ENCODE measurements at regions not wholly inside any gene's neighbourhood (a gene's known extent, or its start where the extent isn't known, plus 50 kb on each side); places are given as distances from the start of the nearest gene placed in this dataset.
A peak's percentile ranks its signal among the peaks of the same experiment; 100 is the strongest.
"Not testable (repeated sequence)": the region's sequence is repeated elsewhere in the genome, so short reads cannot be mapped to it uniquely, and the experiment has no call there.

GRCh38 chr6:154622618-154623336 is 110.4 kb upstream of the SCAF8 start:
- intact Hi-C loops (cut with DNase I): no loop called here
- DNase-seq (no peak), ATAC-seq (no peak)

- intact Hi-C loops (cut with DNase I): no loop called here
- no peak for ATAC-seq
- no peak for DNase-seq
These were observed 109.8 kb upstream of the SCAF8 start for GRCh38 chr6:154623391-154623790.

DNA sequence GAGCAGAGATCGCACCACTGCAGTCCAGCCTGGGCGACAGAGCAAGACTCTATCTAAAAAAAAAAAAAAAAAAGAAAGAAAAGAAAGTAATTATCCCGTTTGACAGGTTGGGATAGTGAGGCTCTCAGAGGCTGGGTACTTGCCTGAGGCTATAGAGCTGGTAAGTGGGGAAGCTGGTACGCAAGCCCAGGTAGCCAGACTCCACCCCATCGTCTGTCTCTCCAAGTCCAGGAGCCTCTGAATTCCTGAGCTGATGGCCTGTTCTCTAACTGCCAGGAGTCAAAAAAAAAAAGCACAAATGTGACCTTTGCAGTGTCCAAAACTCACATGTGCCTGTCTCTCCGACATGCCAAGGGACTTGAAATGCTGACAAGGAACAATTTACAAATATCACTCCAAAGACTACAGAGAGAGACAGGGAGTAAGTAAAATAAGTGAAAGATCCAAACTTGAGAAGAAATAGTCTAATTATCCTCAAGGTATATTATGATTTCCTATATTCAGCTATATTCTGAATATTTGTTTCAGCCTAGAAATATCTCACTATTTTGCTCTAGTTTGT is 109.1 kb upstream of the SCAF8 start:
- DNase-seq (no peak), ATAC-seq (no peak)
- intact Hi-C loops (cut with DNase I): no loop called here

GRCh38 chr6:154624727-154625126 is 108.5 kb upstream of the SCAF8 start:
- ATAC-seq; intact Hi-C loops (cut with DNase I); DNase-seq: not testable (repeated sequence)

DNA sequence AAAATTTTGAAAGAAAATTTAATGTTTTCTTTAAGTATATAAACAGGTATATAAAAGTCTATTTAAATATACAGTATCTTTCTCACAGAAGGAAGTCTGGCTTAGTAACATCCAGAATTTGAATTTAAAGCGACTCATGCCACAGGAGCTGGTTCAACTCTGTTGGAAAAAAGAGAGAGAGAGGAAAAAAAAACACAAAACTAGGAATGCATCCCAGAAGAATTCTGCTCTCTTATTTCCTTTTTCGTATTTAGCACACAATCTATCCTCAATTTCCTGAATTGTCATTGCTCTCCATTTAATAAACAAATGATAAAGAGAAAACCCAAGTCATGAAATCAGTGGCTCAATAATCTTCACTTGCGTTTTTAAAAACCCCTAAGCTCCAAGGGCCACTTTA is 107.5 kb upstream of the SCAF8 start:
- DNase-seq (no peak), ATAC-seq (no peak)
- intact Hi-C loops (cut with DNase I): no loop called here

- intact Hi-C loops (cut with DNase I): no loop called here
- ATAC-seq: no peak
These were observed 104.1 kb upstream of the SCAF8 start for GRCh38 chr6:154629127-154629526.

GRCh38 chr6:154632119-154632518 is 101.1 kb upstream of the SCAF8 start:
- DNase-seq (no peak), ATAC-seq (no peak)
- intact Hi-C loops (cut with DNase I): no loop called here

More at GRCh38 chr6:154629127-154629526, 104.1 kb upstream of the SCAF8 start:
- no peak for DNase-seq

- no peak for DNase-seq
- intact Hi-C loops (cut with DNase I): no loop called here
- ATAC-seq: no peak
These were observed 95.8 kb upstream of the SCAF8 start for GRCh38 chr6:154637392-154637791.

DNA sequence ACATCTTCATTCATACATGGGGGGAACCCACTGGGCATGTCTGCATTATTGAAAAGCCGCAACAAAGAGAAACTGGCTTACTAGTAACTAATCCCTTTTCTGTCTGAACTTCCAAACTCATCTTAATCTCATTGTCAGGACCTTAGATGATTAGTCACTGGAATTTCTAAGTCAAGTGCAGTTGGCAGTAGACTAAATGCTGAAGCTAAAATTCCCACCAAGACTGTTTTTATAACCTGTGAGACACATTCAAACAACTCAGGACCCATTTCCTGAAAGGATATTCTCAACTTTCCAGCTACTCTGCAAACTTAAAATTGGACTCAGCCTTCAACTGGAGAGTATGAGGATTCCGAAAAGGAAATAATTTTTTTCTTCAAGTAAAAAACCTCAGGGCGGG is 94.8 kb upstream of the SCAF8 start:
- DNase-seq: no peak
- intact Hi-C loops (cut with DNase I): no loop called here
- ATAC-seq: peak in 1 of 2 donors; percentile 57

GRCh38 chr6:154639196-154639595 is 94.0 kb upstream of the SCAF8 start:
- DNase-seq; intact Hi-C loops (cut with DNase I); ATAC-seq: not testable (repeated sequence)

- ATAC-seq (no peak), DNase-seq (no peak)
- intact Hi-C loops (cut with DNase I): no loop called here
These were observed 84.9 kb upstream of the SCAF8 start for GRCh38 chr6:154648188-154648887.

DNA sequence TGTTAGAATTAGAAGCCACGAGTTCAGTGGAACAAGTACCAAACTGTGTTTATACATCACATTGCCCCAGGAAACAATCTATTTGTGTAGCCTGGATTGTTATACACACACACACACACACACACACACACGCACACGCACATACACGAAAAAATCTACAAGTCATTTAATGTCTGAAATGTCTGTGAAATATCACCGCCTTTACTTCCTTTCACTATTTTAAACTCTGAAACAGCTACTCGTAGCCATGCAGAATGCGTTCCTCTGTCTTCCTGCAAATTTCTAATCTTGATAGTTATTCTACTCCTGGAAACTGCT is 84.4 kb upstream of the SCAF8 start:
- DNase-seq: no peak
- no peak for ATAC-seq
- intact Hi-C loops (cut with DNase I): no loop called here

GRCh38 chr6:154649721-154650120 is 83.5 kb upstream of the SCAF8 start:
- DNase-seq: no peak
- intact Hi-C loops (cut with DNase I): loop anchor here in 1 of 2 donors (10.0 kb wide), 1 partner anchor 785 kb away; no protein-coding TSS in a partner anchor
- peak in 1 of 2 donors; percentile 23 for ATAC-seq

GRCh38 chr6:154650351-154650750 is 82.9 kb upstream of the SCAF8 start:
- intact Hi-C loops (cut with DNase I): loop anchor here in 1 of 2 donors (10.0 kb wide), 1 partner anchor 784 kb away; no protein-coding TSS in a partner anchor
- DNase-seq (no peak), ATAC-seq (peak in 1 of 2 donors; percentile 9)

DNA sequence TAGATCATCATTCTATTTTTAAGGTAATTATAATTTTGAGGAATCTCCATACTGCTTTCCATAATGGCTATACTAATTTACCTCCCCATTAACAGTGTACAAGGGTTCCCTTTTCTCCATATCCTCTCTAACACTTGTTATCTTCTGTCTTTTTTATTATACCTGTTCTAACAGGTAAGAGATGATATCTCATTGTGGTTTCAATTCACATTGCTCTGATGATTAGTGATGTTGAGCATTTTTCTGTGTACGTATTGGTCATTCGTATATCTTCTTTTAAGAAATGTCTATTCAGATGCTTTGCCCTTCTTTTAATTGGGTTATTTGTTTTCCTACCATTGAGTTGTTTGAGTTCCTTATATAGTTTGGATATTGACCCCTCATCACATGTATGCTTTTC is 81.6 kb upstream of the SCAF8 start:
- no peak for ATAC-seq
- intact Hi-C loops (cut with DNase I): loop anchor here in 1 of 2 donors (10.0 kb wide), 1 partner anchor 783 kb away; no protein-coding TSS in a partner anchor
- DNase-seq: no peak

DNA sequence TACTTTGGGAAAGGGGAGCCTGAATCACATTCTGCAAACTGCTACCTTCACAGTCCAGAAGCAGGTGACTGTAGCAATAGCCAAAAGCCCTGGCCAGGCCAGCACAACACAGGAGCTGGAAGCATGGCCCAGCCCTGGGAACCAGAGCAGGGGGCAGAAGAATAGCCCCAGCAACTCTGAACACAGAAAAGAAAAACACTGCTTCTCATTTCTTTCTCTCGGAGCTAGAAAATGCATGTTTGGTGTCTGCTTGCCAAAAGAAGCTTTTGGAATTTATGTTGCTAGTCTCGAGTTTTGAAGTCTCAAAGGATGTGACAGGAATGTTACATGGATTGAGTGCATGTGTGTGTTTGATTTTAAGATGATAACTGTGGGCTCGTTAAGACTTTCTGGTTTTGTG is 79.8 kb upstream of the SCAF8 start:
- no peak for DNase-seq
- intact Hi-C loops (cut with DNase I): loop anchor here in 1 of 2 donors (10.0 kb wide), 1 partner anchor 781 kb away; no protein-coding TSS in a partner anchor
- peak in 1 of 2 donors; percentile 21 for ATAC-seq

- DNase-seq (peak; percentile 44), ATAC-seq (peak; percentile 63 to 94)
These were observed 79.4 kb upstream of the SCAF8 start for GRCh38 chr6:154653853-154654252.

DNA sequence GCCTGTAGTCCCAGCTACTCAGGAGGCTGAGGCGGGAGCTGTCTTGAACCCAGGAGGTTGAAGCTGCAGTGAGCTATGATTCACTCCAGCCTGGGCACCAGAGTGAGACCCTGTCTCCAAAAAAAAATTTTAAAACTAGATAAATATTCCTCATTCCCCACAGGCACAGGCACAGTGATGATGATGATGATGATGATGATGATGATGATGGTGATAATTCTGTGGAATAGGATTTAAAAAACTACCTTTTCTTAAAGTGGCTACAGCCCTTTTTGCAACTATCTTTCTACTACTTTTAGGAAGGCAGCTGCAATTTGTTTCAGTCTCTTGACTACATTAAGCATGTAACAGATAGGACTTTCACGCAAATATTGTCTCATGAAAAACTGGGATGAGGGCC is 76.6 kb upstream of the SCAF8 start:
- intact Hi-C loops (cut with DNase I): loop anchor here in 1 of 2 donors (10.0 kb wide), 1 partner anchor 778 kb away; no protein-coding TSS in a partner anchor
- ATAC-seq (no peak), DNase-seq (no peak)

More at GRCh38 chr6:154653853-154654252, 79.4 kb upstream of the SCAF8 start:
- intact Hi-C loops (cut with DNase I): loop anchor here in 1 of 2 donors (10.0 kb wide), 1 partner anchor 781 kb away; no protein-coding TSS in a partner anchor

DNA sequence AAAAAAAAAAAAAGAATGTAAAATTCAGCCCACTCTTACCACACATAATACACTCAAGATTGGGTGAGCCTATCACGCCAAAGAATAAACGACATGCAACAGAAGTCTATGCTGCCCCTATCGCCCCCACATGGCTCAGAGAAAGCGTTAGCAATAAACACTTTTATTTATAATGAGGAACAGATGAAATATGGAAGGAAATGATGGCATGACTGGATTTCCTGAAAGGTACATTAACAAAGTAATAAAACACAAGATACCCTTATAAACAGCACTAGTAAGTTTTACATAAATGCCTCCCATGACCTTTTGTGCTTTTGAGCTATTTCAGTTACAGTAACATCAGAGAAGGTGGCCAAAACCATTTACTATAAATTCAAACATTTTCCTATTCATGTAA is 71.4 kb upstream of the SCAF8 start:
- no peak for DNase-seq
- no peak for ATAC-seq
- intact Hi-C loops (cut with DNase I): no loop called here

GRCh38 chr6:154664287-154664686 is 68.9 kb upstream of the SCAF8 start:
- intact Hi-C loops (cut with DNase I): no loop called here
- no peak for DNase-seq
- ATAC-seq: no peak
